GM12878 (cell line): ENCODE measurements at regions not wholly inside any gene's neighbourhood (a gene's known extent, or its start where the extent isn't known, plus 50 kb on each side); places are given as distances from the start of the nearest gene placed in this dataset.

ENCODE experiments used
- GABPA ChIP-seq: IDR thresholded peaks from 2 replicates; pipeline ENCODE4 v1.6.1; 2014; ENCODE audit warnings: antibody characterized with exemption, low read depth, mild to moderate bottlenecking, inconsistent platforms
- KLF5 ChIP-seq: fragments of 450-650 bp; IDR thresholded peaks from 2 replicates; pipeline ENCODE4 v1.6.1; 2014; ENCODE audit warnings: mild to moderate bottlenecking; ENCODE audit not compliant: partially characterized antibody
- MXI1 ChIP-seq: fragments of 150-350 bp; IDR thresholded peaks from 2 replicates; pipeline ENCODE4 v1.6.1; 2011; ENCODE audit warnings: low read depth, mild to moderate bottlenecking, inconsistent platforms, low read length, improper control_type of control experiment
- NFIC ChIP-seq: IDR thresholded peaks from 2 replicates; pipeline ENCODE4 v1.6.1; 2012; ENCODE audit warnings: low read depth, mild to moderate bottlenecking, inconsistent platforms, low read length, moderate library complexity
- POLR2AphosphoS5 ChIP-seq: IDR thresholded peaks from 2 replicates; pipeline ENCODE4 v1.6.1; 2011; ENCODE audit warnings: mild to moderate bottlenecking, low read length, inconsistent platforms
- RAD21 ChIP-seq: IDR thresholded peaks from 2 replicates; pipeline ENCODE4 v1.6.1; 2011; ENCODE audit warnings: mild to moderate bottlenecking, low read depth, low read length, moderate library complexity; ENCODE audit not compliant: insufficient read depth
- SP1 ChIP-seq: IDR thresholded peaks from one replicate; pipeline ENCODE4 v1.6.1; 2011; ENCODE audit warnings: low read depth, low read length
- ZNF217 ChIP-seq: fragments of 450-650 bp; IDR thresholded peaks from 2 replicates; pipeline ENCODE4 v1.6.1; 2017; ENCODE audit warnings: antibody characterized with exemption, mild to moderate bottlenecking
- TF ChIP-seq, protein P1 (sequence below), 3 experiments: IDR thresholded peaks in 2 of 3; conservative IDR thresholded peaks in 1 of 3; 2 replicates each; pipeline ENCODE4 v1.5.1; 2011; ENCODE audit warnings: low read depth in 3 of 3, low read length in 3 of 3, mild to moderate bottlenecking in 3 of 3, control low read depth in 2 of 3, moderate library complexity in 2 of 3, inconsistent platforms in 1 of 3, mixed read lengths in 1 of 3; ENCODE audit not compliant: control insufficient read depth in 2 of 3, insufficient read depth in 1 of 3; ENCODE audit errors: extremely low read depth in 1 of 3
- TF ChIP-seq, protein P2 (sequence below): IDR thresholded peaks from 2 replicates; pipeline ENCODE4 v1.6.1; 2012; ENCODE audit warnings: mild to moderate bottlenecking, low read depth, low read length
- TF ChIP-seq, protein P3 (sequence below): fragments of 450-650 bp; IDR thresholded peaks from 2 replicates; pipeline ENCODE4 v1.6.1; 2016; ENCODE audit warnings: mild to moderate bottlenecking

DNA sequence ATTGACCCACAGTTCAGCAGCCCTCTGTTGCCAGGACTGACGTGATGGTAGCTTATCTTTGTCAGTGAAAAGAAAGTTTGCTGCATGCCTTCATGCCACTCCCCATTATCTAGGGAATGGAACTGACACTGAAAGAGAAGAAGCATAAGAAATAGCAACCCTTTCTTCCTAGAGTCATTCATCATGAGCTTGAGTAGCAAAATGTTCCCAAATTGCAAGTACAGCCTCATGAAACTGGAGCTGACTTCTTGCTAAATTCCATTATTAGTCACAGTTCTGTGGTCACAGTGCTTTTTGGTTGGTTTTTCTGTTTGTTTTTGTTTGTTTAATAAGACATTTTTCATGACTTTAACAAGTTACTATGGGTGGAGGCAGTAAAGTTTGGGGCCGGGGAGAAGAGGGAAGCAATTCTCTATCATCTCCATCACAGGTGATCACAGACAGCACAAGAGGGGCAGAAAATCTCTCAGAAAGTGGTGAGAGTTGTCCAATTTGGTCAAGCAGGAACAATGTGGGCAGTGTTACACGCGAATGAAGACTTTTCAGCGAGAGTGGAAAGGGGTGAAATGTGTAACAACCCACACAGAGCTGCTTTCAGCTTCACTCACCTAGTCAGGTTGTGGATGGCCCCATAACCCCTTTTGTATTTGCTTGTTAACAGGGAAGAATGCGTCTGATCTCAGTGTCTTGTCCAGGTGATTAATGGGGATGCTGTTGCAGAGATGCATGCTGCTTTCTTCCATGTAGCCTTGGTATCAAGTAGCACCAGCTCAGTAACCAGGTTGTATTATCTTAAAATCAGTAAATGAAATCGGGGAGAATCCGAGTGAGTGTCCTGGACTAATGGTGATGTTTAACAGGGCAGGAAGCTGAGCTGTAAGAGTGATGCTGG lies 440.4 kb downstream of the DMRT2 start:
- TF ChIP-seq ZNF217 (no peak; the same call in 1 of the 2 replicates), SP1 (no peak), GABPA (no peak), RAD21 (no peak), KLF5 (no peak), MXI1 (no peak), NFIC (peak; percentile 87), POLR2AphosphoS5 (no peak)
- TF ChIP-seq, protein P1, sequence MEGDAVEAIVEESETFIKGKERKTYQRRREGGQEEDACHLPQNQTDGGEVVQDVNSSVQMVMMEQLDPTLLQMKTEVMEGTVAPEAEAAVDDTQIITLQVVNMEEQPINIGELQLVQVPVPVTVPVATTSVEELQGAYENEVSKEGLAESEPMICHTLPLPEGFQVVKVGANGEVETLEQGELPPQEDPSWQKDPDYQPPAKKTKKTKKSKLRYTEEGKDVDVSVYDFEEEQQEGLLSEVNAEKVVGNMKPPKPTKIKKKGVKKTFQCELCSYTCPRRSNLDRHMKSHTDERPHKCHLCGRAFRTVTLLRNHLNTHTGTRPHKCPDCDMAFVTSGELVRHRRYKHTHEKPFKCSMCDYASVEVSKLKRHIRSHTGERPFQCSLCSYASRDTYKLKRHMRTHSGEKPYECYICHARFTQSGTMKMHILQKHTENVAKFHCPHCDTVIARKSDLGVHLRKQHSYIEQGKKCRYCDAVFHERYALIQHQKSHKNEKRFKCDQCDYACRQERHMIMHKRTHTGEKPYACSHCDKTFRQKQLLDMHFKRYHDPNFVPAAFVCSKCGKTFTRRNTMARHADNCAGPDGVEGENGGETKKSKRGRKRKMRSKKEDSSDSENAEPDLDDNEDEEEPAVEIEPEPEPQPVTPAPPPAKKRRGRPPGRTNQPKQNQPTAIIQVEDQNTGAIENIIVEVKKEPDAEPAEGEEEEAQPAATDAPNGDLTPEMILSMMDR (IDR thresholded peaks at IDR 0.05 in 2 of 3, conservative IDR thresholded peaks at IDR 0.05 in 1 of 3; ENCODE audit: control insufficient read depth in 2 of 3, extremely low read depth in 1 of 3, insufficient read depth in 1 of 3, low read depth in 3 of 3, low read length in 3 of 3): no peak
- TF ChIP-seq, protein P2, sequence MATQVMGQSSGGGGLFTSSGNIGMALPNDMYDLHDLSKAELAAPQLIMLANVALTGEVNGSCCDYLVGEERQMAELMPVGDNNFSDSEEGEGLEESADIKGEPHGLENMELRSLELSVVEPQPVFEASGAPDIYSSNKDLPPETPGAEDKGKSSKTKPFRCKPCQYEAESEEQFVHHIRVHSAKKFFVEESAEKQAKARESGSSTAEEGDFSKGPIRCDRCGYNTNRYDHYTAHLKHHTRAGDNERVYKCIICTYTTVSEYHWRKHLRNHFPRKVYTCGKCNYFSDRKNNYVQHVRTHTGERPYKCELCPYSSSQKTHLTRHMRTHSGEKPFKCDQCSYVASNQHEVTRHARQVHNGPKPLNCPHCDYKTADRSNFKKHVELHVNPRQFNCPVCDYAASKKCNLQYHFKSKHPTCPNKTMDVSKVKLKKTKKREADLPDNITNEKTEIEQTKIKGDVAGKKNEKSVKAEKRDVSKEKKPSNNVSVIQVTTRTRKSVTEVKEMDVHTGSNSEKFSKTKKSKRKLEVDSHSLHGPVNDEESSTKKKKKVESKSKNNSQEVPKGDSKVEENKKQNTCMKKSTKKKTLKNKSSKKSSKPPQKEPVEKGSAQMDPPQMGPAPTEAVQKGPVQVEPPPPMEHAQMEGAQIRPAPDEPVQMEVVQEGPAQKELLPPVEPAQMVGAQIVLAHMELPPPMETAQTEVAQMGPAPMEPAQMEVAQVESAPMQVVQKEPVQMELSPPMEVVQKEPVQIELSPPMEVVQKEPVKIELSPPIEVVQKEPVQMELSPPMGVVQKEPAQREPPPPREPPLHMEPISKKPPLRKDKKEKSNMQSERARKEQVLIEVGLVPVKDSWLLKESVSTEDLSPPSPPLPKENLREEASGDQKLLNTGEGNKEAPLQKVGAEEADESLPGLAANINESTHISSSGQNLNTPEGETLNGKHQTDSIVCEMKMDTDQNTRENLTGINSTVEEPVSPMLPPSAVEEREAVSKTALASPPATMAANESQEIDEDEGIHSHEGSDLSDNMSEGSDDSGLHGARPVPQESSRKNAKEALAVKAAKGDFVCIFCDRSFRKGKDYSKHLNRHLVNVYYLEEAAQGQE: no peak
- TF ChIP-seq, protein P3, sequence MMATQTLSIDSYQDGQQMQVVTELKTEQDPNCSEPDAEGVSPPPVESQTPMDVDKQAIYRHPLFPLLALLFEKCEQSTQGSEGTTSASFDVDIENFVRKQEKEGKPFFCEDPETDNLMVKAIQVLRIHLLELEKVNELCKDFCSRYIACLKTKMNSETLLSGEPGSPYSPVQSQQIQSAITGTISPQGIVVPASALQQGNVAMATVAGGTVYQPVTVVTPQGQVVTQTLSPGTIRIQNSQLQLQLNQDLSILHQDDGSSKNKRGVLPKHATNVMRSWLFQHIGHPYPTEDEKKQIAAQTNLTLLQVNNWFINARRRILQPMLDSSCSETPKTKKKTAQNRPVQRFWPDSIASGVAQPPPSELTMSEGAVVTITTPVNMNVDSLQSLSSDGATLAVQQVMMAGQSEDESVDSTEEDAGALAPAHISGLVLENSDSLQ: peak; percentile 42; the same call in 1 of the 2 replicates
